Stimulated activated CD4-positive, alpha-beta T cell treated with anti-CD3 and anti-CD28 coated beads, Interleukin-15, amount 100 ng/mL, for 1 hour (primary cell): ENCODE measurements at regions not wholly inside any gene's neighbourhood (a gene's known extent, or its start where the extent isn't known, plus 50 kb on each side); places are given as distances from the start of the nearest gene placed in this dataset.
"Not testable (repeated sequence)": the region's sequence is repeated elsewhere in the genome, so short reads cannot be mapped to it uniquely, and the experiment has no call there.

Source experiments
- DNase-seq, 2 donors: peaks; one replicate each; pipeline ENCODE4 v3.0.0-alpha.2; 2020; ENCODE audit warnings: low read depth in 1 of 2, low spot score in 1 of 2

DNA sequence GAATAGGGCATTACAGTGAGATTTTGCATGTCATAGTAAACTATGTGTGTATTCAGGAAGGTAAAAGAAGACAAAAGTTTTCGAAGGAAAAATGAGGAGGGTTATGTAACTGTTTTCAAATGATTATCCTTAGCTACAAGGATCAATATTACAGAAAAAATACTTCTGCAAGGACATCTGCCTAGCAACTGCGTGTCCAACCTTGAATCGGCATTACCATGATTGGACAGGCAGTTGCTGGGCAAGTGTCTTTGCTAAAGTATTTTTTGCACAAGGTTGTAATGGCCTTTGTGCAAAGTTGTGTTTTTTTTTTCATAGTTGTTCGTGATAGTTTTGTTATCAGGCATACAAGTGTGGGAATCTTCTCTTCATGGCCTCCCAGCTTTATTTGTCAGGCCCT is 136.8 kb downstream of the FASLG start:
- no peak for DNase-seq

DNA sequence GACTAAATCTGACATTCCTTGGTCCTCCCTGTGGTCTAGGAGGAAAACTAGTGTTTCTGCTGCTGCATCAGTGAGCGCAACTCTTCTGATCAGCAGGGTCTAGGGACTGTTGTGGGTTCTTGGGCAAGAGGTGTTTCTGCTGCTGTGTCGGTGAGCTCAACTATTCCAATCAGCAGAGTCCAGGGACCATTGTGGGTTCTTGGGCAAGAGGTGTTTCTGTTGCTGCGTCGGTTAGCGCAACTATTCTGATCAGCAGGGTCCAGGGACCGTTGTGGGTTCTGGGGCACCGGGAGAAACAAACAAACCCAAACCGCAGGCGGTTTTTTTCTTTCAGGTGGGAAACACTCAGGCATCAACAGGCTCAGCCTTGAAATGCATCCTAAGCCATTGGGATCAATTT is 140.9 kb downstream of the FASLG start:
- not testable (repeated sequence) for DNase-seq

DNA sequence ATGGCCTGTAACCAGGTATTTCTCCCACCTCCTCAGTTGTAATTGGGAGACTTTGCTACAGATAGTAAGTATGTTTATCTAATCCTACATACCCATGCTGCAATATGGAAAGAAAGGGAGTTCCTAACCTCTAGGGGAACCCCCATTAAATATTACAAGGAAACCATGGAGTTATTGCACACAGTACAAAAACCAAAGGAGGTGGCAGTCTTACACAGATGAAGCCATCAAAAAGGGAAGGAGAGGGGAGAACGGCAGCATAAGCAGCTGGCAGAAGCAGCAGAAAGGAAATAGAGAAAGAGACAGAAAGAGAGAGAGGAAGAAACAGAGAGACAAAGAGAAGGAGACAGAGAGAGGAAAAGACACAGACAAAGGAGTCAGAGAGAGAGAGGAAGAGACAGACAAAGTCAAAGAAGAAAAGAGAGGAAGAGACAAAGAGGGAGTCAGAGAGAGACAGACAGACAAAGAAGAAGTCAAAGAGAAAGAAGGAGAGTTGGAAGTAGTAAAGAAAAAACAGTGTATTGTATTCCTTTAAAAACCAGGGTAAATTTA is 142.9 kb downstream of the FASLG start:
- DNase-seq, result no peak

DNA sequence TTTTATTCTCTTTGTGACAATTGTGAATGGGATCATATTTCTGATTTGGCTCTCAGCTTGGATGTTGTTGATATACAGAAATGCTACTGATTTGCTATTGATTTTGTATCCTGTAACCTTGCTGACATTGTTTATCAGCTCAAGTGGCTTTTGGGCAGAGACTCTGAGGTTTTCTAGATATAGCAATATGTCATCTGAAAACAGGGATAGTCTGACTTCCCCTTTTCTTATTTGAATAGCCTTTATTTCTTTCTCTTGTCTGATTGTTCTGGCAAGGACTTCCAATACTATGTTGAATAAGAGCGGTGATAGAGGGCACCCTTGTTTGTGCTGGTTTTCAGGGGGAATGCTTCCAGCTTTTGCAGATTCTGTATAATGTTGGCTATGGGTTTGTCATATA is 150.8 kb downstream of the FASLG start:
- no peak for DNase-seq

DNA sequence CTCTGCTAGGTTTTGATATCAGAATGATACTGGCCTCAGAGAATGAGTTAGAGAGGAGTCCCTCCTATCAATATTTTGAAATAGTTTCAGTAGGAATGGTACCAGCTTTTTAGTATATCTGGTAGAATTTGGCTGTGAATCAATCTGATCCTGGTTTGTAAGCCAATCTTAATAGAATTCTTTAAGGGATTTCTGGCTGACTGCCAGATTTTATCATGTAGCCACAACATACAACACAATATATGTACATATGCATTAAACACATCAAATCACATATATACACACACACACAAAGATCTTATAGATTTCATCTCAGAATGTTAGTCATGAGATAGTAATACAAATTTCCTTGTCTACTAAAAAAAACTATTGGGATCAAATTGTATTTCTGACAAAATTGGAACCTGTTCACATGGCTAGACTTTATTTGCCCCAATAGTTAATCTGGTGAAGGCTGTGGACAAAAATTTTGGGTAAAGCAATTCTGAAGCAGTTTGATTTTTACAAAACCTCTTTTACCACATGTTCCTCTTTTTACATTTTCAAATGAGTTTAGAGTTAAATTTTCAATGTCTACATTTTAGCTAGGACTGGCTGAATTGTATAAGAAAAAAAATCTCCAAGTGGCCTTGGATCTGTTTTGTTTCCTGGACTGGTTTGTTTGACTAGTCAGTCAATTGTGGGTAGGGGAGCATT is 151.7 kb downstream of the FASLG start:
- no peak for DNase-seq

DNA sequence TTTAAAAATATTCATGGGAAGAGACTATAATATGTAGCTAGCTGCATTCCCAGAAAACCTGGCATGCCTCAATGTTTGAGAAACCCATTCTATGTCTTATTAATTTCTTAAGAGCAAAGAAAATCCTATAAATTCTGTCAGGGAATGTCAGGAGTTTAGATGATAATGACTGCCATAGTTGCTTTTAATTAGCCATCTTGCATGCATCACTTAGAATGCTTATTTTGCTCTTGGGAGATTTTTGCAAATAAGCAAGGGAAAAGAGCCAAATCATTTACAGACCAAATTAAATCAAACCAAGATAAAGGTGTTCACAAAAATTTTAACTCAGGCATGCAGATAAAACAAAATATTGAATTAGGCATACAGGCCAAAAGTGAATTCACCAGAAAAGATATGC is 152.8 kb downstream of the FASLG start:
- DNase-seq, result no peak

DNA sequence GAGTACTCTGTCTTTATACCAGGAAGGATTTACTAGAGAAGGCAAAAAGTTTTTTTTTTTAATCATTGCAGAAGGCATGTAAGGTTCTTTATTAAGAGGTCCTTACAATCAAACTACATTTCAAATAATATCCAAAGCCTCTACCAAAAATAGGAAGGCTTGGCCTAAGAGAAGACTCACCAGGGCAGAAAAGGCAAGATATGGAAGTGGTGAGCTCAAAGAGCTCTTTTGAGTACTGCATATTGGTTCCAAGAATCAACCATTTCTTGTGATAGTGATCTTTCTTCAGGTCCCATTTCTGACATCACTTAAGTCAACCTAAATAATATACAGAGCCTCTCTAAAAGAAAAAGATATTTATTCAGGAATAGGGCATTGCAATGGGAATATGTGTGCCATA is 153.2 kb downstream of the FASLG start:
- DNase-seq, result no peak

DNA sequence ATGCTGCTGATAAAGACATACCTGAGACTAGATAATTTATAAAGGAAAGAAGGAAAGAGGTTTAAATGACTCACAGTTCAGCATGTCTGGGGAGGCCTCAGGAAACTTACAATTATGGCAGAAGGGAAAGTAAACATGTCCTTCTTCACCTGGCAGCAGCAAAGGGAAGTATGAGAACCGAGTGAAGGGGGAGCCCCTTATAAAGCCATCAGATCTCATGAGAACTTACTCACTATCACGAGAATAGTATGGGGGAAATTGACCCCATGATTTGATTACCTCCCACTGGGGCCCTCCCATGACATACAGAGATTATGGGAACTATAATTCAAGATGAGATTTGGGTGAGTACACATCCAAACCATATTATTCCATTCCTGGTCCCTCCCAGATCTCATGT is 154.4 kb downstream of the FASLG start:
- no peak for DNase-seq

DNA sequence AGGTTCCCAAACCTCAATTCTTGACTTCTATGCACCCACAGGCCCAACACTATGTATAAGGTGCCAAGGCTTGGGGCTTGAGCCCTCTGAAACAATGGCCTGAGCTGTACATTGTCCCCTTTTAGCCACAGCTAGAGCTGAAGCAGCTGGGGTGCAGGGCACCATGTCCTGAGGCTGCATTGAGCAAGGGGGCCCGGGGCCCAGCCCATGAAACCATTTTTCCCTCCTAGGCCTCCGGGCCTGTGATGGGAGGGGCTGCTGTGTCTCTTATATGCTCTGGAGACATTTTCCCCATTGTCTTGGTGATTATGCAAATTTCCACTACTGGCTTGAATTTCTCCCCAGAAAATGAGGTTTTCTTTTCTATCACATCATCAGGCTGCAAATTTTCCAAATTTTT is 155.5 kb downstream of the FASLG start:
- DNase-seq, result no peak

DNA sequence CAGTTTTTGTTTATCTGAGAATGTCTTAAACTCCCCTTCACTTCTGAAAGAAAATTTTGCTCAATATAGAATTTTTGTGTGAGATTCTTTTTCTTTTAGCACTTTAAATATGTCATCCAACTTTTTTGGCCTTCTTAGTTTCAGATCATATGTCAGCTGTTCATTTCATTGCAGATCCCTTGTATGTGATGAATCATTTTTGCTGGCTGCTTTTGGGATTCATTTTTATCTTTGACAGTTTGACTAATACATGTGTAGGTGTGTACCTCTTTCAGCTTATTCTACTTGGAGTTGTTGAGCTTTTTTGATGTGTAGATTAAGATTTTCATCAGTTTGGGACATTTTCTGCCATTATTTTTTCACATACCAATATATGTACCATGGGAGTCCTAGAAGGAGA is 156.8 kb downstream of the FASLG start:
- DNase-seq, result no peak

DNA sequence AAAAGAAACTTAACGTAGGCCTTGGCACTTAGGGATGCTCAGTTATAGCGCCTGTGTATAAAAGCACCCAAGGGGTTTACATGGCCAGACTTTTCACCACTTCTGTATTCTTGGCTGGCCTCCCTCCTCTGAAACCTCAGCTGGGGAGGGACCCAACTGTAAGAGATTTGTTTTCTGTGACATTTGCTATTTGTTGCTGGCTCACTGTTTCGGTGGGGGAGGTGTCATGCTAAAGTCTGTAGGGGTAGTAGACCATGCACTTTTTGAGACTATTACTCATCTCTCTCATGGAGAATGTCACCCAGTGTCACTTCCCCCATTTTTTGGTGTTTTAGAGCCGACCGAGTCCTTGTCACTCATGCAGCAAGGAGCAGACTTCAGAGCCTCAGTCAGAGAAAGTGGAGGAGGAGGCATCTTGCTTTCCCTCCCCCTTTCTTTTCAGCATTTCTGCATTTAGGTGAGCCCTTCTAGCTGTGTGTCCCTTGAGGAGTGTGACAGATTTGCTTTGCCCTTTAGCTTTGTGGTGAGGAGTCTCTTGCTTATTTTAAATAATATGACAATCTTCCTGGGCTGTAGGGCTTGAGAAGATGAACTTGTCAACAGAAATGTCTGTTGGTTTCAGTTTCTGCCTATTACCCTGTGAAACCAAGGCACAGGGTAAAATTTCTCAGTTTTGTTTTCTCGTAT is 160.1 kb downstream of the FASLG start:
- DNase-seq, result peak in 1 of 2 donors; percentile 2

DNA sequence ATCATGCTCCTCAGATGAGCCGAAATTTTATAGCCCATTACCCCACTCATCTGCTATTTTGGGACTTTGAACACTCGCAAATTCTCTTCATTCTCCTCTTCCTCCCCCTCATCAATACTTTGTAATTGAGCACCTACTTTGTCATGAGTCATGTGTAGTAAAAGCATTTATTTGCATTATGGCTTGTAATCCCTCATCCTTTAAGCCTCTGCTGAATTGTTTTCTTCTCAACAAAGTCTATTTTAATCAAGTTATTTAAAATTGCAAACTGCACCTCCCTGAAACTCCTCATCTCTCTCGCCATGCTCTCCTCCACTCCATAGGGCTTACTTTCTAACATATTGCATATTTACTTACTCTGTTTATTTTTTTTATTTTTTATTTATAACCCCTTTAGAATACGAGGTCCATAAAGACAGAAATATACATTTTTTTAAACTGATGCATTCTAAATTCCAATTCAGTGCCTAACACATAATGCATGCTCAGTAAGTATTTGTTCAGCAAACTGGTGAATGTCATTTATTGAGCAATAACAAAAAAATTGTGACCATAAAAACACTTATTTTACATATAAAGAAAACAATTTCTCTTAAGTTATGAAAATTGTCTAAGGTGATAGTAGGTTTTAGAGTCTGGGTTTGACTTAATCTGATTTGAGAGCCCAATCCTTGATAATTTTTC is 161.7 kb downstream of the FASLG start:
- DNase-seq, result no peak

DNA sequence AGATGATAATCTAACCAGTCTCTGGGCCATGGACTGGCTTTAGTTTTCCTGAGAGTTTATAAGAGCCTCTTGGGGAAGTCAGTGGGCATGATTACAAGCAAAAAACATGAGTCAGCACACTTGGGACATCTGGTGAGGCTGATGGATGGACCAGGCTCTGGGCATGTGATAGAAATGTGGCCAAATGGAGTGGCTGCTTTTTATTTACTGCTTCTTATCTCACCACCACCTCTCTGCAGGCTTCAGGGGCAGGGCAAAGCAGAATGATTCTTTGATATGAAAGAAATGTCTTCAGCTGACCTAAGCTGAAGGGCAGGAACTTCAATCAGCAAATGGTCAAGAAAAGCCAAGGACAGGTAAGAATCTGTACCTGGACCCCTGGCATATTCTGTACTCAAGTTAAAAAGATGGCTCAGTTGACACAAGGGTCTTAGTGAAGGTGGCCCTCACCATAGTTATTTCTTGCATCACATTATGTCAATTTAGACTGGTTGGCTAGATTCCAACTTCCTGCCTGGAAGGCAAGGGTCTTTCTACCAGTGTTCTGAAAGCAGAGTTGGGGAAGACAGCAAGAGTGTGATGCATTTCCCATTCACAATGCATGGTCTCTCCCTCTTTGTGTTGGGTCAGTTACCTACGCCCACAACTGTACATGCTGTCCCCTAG is 162.8 kb downstream of the FASLG start:
- DNase-seq, result no peak

DNA sequence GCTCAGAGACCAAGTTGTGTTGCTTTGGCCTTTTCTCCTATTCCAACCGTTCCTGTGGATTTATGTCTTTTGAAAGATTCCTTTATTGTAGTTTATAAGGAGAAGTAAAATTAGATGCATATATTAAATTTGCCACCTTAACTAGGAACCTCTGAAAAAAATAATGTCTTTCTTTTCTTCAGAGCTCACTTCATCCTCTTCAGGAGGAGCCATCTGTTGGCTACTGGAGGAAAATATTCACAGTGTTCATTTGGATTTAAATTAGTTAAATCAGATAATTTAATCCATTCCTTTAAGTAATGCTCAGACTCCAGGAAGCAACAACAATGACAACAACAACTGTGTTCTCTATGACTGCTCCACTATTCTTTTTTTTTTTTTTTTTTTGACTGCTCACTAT is 164.0 kb downstream of the FASLG start:
- no peak for DNase-seq

DNA sequence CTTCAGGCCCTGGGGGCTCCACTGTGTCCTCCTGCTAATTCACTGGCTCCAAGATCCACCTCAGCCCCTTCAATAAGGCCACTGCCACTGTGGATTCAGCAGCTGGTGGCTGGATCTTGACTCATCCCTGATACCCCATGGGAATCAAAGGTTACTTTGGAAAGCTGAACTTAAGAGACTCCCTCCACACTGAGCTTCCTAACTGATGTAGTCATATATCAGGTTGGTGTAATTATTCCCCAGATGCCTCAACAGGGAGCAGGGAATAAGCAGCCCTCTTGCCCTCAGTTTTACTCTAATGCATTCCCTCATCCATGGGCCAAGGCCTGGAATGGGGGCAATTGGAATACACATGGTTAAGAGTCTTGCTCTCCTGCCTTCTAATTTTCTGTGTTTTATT is 164.6 kb downstream of the FASLG start:
- no peak for DNase-seq

DNA sequence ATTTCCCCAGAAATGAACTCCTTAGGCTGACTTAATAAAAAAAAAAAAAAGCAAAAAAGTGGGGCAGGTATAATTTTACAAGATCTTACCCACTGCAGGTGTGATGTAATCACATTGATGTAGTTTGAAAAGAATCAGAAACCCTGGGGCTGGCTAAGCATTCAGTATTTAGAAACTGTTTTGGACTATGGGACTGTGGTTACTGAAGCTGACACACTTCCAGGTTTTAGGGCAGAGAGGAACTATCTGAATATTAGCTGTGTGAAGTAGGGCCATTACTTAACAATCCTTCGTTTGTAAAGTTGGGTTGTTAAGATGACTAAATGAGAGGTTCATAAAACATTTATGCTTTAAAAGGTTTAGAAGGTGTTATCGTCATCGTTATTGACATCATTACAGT is 165.3 kb downstream of the FASLG start:
- DNase-seq, result no peak

DNA sequence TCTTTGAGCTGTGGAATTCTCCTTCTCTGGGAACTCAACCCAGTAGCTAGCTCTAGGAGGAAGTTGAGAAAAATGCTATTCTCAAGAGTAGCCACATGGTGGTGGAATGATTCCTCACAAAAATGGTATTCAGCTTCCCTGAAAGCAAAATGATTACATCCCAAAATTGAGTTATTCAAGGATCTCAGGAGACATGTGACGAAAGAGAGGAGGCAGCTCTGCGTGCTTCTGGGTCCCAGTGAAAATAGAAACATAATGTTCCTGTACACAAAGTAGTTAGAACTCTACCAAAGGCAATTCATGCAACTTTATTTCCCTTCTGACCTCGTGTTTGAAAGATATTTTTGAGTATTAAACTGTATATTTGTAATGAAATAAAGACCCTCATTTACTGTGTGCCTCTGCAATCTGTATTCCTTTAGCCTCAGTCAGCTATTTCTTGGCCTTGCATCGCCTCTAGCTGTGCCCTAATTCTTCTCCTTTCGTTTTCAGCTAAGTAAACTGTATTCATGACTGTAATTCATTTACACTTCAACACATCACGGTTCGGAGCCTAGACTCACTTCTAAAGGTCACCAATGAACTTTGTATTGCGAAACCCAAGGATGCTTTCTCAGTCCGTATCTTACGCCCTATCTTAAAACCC is 167.3 kb downstream of the FASLG start:
- DNase-seq, result no peak

DNA sequence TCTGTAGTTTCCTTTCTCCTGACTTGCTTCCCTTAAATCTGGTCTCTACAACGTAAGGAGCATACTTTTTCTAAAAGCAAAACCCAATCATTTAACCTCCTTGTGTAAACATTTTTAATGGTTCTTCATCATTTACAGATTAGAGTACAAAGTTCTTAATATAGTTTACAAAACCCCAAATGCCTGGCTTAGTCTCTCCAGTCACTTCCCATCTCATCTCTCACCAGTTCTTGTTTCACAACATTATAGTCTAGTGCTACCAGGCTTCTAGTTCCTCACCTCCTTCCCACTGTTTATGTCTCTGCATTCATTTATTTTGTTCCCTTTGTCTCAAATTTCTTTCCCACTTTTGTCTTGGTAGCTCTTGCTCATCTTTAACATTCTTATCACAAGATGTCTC is 168.4 kb downstream of the FASLG start:
- no peak for DNase-seq

DNA sequence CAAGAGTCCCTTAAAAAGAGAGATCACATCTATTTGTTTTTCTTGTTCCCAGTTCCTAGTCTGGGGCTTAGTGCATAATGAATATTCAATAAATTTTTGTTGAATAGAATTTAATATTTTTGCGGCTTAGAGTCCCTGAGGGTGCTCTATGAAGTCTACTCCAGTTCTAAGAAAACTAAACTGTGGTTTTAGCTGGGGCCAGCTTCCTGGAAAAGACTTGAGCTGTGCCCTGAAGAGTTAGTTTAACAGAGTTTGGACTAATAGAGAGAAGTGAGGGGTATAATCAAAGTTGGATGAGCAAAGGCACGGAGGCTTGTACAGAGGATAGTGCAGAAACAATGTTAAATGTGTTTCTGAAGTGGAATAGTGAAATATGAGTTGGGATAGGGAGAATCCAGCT is 168.9 kb downstream of the FASLG start:
- no peak for DNase-seq

DNA sequence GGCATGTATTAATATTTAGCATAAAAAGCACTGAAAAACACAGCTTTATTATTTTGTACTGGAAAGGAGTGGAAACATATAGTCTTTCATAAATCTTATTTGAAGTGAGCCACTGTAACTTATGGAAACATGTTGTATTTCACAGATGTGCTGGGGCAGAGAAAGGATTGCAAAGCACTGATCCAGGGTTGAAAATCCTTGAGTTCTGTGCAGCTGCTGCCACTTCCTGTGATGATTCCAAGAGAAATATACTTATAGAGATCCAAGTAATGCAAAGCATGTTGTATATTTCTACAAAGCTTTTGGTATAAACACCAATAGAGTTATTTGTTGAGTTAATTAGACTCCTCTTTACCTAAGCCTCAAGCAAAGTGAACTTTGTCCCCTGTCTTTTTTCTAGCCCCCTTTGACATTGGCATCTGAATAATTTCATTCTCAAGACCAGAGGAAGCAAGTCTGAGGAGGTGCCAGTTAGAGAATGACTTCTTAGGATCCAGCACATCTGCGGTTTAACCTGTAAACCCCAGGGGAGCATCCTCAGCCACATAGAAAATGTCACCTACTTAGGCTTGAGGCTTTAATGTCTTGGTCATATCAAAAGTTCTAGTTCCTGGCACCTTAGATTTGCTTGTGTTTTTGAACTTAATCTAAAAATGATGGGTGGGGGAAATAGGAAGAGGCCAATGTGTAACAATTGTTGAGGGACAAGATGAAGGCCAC is 173.3 kb downstream of the FASLG start:
- DNase-seq, result no peak

DNA sequence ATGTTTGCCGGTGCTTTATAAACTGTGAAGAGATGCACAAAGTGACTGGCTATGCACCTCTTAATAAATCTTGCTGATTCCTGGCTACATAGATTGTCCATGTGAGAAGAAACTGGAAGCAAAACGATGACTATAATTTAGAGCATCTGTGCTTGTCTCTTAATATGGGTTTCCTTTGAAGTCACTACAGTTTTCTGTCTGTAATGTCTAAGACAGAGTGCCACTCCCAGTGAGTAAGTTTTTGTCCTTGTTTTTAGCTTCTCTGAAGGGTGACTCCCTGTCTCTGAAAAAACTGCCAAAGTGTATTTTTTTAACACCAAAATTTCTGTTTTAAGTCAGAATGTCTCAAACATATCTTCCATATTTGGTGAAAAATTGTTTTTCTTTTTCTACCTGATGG is 175.1 kb downstream of the FASLG start:
- DNase-seq, result no peak
